ENCODE measurements at regions not wholly inside any gene's neighbourhood (a gene's known extent, or its start where the extent isn't known, plus 50 kb on each side); places are given as distances from the start of the nearest gene placed in this dataset.
"Not testable (repeated sequence)": the region's sequence is repeated elsewhere in the genome, so short reads cannot be mapped to it uniquely, and the experiment has no call there.

- intact Hi-C loops (cut with micrococcal nuclease) = no loop called here
These were observed 483.4 kb upstream of the IRAK1BP1 start for GRCh38 chr6:78383968-78384367.

- intact Hi-C loops (cut with micrococcal nuclease) = not testable (repeated sequence)
These were observed 480.5 kb upstream of the IRAK1BP1 start for GRCh38 chr6:78386854-78387253.

GRCh38 chr6:78390066-78390465, 477.3 kb upstream of the IRAK1BP1 start:
- intact Hi-C loops (cut with micrococcal nuclease) = no loop called here

GRCh38 chr6:78397499-78397898, 469.9 kb upstream of the IRAK1BP1 start:
- intact Hi-C loops (cut with micrococcal nuclease) = no loop called here

GRCh38 chr6:78398292-78398691, 469.1 kb upstream of the IRAK1BP1 start:
- intact Hi-C loops (cut with micrococcal nuclease) = no loop called here

GRCh38 chr6:78400076-78400475, 467.3 kb upstream of the IRAK1BP1 start:
- intact Hi-C loops (cut with micrococcal nuclease) = no loop called here

- intact Hi-C loops (cut with micrococcal nuclease) = no loop called here
These were observed 440.0 kb upstream of the IRAK1BP1 start for GRCh38 chr6:78427386-78427785.

- intact Hi-C loops (cut with micrococcal nuclease) = no loop called here
These were observed 436.8 kb upstream of the IRAK1BP1 start for GRCh38 chr6:78430521-78430920.

- intact Hi-C loops (cut with micrococcal nuclease) = no loop called here
These were observed 431.7 kb upstream of the IRAK1BP1 start for GRCh38 chr6:78435671-78436070.

- intact Hi-C loops (cut with micrococcal nuclease) = no loop called here
These were observed 431.0 kb upstream of the IRAK1BP1 start for GRCh38 chr6:78436335-78436734.

GRCh38 chr6:78438135-78438534, 429.2 kb upstream of the IRAK1BP1 start:
- intact Hi-C loops (cut with micrococcal nuclease) = no loop called here

- intact Hi-C loops (cut with micrococcal nuclease) = no loop called here
These were observed 406.6 kb upstream of the IRAK1BP1 start for GRCh38 chr6:78460711-78461110.

- intact Hi-C loops (cut with micrococcal nuclease) = no loop called here
These were observed 404.6 kb upstream of the IRAK1BP1 start for GRCh38 chr6:78462728-78463127.

- intact Hi-C loops (cut with micrococcal nuclease) = no loop called here
These were observed 402.2 kb upstream of the IRAK1BP1 start for GRCh38 chr6:78465059-78465634.

- intact Hi-C loops (cut with micrococcal nuclease) = no loop called here
These were observed 390.8 kb upstream of the IRAK1BP1 start for GRCh38 chr6:78476561-78476960.

GRCh38 chr6:78482801-78483552, 384.4 kb upstream of the IRAK1BP1 start:
- intact Hi-C loops (cut with micrococcal nuclease) = no loop called here

GRCh38 chr6:78483553-78484197, 383.7 kb upstream of the IRAK1BP1 start:
- intact Hi-C loops (cut with micrococcal nuclease) = no loop called here

- intact Hi-C loops (cut with micrococcal nuclease) = no loop called here
These were observed 382.9 kb upstream of the IRAK1BP1 start for GRCh38 chr6:78484198-78485064.

GRCh38 chr6:78487401-78487800, 379.9 kb upstream of the IRAK1BP1 start:
- intact Hi-C loops (cut with micrococcal nuclease) = no loop called here

GRCh38 chr6:78489874-78490273, 377.5 kb upstream of the IRAK1BP1 start:
- intact Hi-C loops (cut with micrococcal nuclease) = no loop called here

- intact Hi-C loops (cut with micrococcal nuclease) = no loop called here
These were observed 374.9 kb upstream of the IRAK1BP1 start for GRCh38 chr6:78492351-78493017.
